Thyroid gland (tissue), 4 donors: ENCODE measurements at regions not wholly inside any gene's neighbourhood (a gene's known extent, or its start where the extent isn't known, plus 50 kb on each side); places are given as distances from the start of the nearest gene placed in this dataset.

Experiments
- DNase-seq, 2 donors: peaks; one replicate each; pipeline ENCODE4 v3.0.0-alpha.2; 2019
- H3K27ac ChIP-seq, 3 donors: fragments of 200-600 bp; sonication (generic); 1 replicate in 2 of 3; 2 replicates in 1 of 3; pipeline ENCODE4 v1.5.1; 2016 to 2019; ENCODE audit warnings: mild to moderate bottlenecking in 1 of 3, moderate library complexity in 1 of 3
- H3K27me3 ChIP-seq: fragments of 200-600 bp; sonication (generic); one replicate; pipeline ENCODE4 v1.5.1; 2019
- H3K36me3 ChIP-seq, 2 donors: fragments of 200-600 bp; sonication (generic); one replicate each; pipeline ENCODE4 v1.5.1; 2016 to 2019
- H3K4me1 ChIP-seq, 2 donors: fragments of 200-600 bp; sonication (generic); one replicate each; pipeline ENCODE4 v1.5.1; 2017 to 2019
- H3K4me3 ChIP-seq, 3 donors: fragments of 200-600 bp; sonication (generic); replicated peaks in 1 of 3; 1 replicate in 2 of 3; 2 replicates in 1 of 3; pipeline ENCODE4 v1.5.1; 2016; ENCODE audit warnings: mild to moderate bottlenecking in 1 of 3
- H3K9me3 ChIP-seq: fragments of 200-600 bp; sonication (generic); one replicate; pipeline ENCODE4 v1.5.1; 2017
- CTCF ChIP-seq, 6 experiments: fragments of 200-600 bp in 3 of 6; fragments of 450-650 bp in 3 of 6; sonication (generic) in 3 of 6; IDR thresholded peaks; one replicate each; pipeline ENCODE4 v1.5.1; 2016 to 2019; ENCODE audit warnings: antibody characterized with exemption in 6 of 6, mild to moderate bottlenecking in 2 of 6, inconsistent platforms in 1 of 6, moderate library complexity in 1 of 6
- POLR2A ChIP-seq, 2 donors: fragments of 450-650 bp; IDR thresholded peaks; one replicate each; pipeline ENCODE4 v1.6.1; 2017; ENCODE audit warnings: antibody characterized with exemption in 2 of 2, mild to moderate bottlenecking in 2 of 2, moderate library complexity in 1 of 2
- WGBS, 2 donors: methylation state at CpG; one replicate each; pipeline ENCODE4 v1.1.5; 2017; 5-methylcytosine and 5-hydroxymethylcytosine counted together
- intact Hi-C: fragments of 100-400 bp; cut with DNase I; formaldehyde crosslinking; loops from one replicate; pipeline ENCODE4 v1.15.1; 2023

DNA sequence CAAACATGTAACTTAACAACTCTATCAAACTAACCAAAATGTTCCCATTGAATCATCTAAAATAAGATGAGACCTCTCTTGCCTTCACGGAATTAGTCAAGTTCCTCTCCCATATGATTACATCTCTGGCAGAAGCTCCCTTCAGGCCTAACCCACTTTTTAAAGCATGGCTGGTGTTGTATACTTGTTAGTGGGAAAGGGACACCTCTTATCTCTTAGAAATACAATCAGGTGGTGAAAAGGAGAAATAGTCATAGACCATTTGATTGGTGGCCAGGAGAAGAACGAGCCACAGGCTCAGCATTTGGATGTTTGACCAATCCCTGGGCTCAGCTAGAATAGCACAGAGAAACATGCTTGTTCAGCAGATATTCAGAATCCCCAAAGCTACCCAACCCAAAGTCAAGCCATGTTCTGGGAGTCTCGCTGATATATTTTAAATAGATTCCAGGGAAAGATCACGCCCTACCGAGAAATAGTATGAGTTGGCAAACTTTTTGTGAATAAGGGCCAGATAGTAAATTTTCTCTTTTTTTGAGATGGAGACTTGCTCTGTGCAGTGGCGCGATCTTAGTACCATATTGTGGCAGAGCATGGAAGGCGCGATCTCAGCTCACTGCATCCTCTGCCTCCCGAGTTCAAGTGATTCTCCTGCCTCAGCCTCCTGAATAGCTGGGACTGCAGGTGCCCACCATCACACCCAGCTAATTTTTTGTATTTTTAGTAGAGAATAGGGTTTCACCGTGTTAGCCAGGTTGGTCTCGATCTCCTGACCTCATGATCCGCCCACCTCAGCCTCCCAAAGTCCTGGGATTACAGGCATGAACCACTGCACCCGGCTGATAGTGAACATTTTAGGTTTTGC, 126.3 kb upstream of the MYLIP start:
- H3K27ac ChIP-seq: no peak overlapping the region
- TF ChIP-seq POLR2A (IDR thresholded peaks at IDR 0.05): no peak
- TF ChIP-seq CTCF (IDR thresholded peaks at IDR 0.05): no peak
- H3K4me1 ChIP-seq: no peaks in the 10 kb centered on the region
- WGBS, 2 donors: 95 to 96% methylated on average over 14 of the region's 14 CpGs
- H3K9me3 ChIP-seq: no peaks in the 10 kb centered on the region
- H3K4me3 ChIP-seq: no peak overlapping the region
- intact Hi-C loops: no loop called here
- no peak for DNase-seq
- H3K27me3 ChIP-seq: no peaks in the 10 kb centered on the region
- H3K36me3 ChIP-seq: no peaks in the 10 kb centered on the region

- H3K9me3 ChIP-seq: no peaks in the 10 kb centered on the region
- no peak for TF ChIP-seq POLR2A (IDR thresholded peaks at IDR 0.05)
- no peak for TF ChIP-seq CTCF (IDR thresholded peaks at IDR 0.05)
- DNase-seq: no peak
- H3K27me3 ChIP-seq: no peaks in the 10 kb centered on the region
- intact Hi-C loops: no loop called here
- WGBS, 2 donors: 91 to 97% methylated on average over 5 of the region's 5 CpGs
- H3K36me3 ChIP-seq: no peaks in the 10 kb centered on the region
- no peaks in the 10 kb centered on the region for H3K4me1 ChIP-seq
- no peak overlapping the region for H3K27ac ChIP-seq
- no peak overlapping the region for H3K4me3 ChIP-seq
Observed at GRCh38 chr6:16001158-16001557, 127.7 kb upstream of the MYLIP start.

DNA sequence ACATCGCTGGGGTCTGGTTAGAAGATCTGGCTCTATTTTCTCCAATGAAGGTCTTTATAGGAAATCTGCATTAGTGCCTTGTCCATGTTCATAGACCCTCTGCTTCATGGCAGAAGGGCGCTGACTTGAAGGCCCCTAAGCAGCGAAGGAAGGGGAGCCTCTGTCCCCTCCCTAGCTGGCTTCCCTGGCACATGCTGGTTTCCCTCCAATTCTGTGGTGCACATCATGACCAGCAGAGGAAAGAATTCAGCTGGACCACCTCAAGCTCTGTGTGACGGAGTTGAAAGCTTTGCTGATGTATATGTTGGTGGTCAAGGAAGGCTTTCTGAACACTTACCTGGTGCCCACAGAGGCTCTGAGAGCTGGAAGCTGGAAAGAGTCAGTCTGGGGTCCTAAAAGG, 129.7 kb upstream of the MYLIP start:
- intact Hi-C loops: no loop called here
- H3K4me1 ChIP-seq: no peaks in the 10 kb centered on the region
- TF ChIP-seq CTCF (IDR thresholded peaks at IDR 0.05) (no peak), POLR2A (IDR thresholded peaks at IDR 0.05) (no peak)

DNA sequence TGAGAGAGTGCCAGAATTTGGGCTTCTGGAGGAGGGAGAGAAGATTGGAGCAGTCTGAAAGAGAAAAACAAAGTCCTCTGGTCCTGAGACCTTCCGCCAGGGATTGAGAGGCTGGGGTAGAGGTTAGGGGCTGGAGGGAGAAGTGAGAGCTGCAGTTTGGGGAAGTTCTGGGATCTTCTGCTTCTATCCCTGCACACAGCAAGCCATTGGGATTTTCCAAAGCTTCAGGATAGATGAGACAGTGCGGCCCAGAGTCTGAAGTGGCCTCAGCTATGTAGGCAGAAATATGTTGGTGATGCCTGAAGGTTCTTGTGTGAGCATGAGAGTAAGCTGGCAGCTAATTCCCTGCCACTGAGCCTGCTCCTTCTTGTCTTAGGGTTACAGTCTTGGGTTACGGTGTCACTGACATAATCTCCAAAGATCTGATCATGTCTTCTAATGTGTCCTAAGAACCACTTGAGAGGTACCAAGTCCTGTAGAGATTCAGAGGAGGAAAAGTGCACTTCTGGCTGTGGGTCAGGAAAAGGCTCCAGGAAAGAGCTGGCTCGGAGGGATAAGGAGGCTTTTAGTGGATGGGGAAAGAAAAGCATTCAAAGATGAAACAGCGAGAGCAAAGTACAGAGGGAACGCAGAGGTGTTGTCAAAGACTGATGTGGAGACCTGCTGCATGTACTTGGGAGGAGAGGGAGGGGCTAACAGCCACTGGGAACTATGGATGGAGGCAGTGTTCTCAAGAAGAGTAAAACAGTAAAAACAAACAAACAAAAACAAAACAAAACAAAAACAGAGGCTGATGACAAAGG, 131.1 kb upstream of the MYLIP start:
- 46 to 53% methylated on average over 6 of the region's 6 CpGs for WGBS, 2 donors
- Histone ChIP-seq H3K4me1 (no peaks in the 10 kb centered on the region), H3K9me3 (no peaks in the 10 kb centered on the region), H3K4me3 (no peak overlapping the region), H3K27me3 (no peaks in the 10 kb centered on the region), H3K36me3 (no peaks in the 10 kb centered on the region), H3K27ac (no peak overlapping the region)
- intact Hi-C loops: no loop called here
- no peak for DNase-seq
- TF ChIP-seq POLR2A (IDR thresholded peaks at IDR 0.05): no peak
- no peak for TF ChIP-seq CTCF (IDR thresholded peaks at IDR 0.05)

More for the DNA sequence above, 129.7 kb upstream of the MYLIP start:
- H3K36me3 ChIP-seq: no peaks in the 10 kb centered on the region
- H3K4me3 ChIP-seq: no peak overlapping the region
- H3K27me3 ChIP-seq: no peaks in the 10 kb centered on the region
- no peak for DNase-seq
- H3K9me3 ChIP-seq: no peaks in the 10 kb centered on the region
- H3K27ac ChIP-seq: no peak overlapping the region
- WGBS, 2 donors: 96 to 98% methylated on average over 4 of the region's 4 CpGs

DNA sequence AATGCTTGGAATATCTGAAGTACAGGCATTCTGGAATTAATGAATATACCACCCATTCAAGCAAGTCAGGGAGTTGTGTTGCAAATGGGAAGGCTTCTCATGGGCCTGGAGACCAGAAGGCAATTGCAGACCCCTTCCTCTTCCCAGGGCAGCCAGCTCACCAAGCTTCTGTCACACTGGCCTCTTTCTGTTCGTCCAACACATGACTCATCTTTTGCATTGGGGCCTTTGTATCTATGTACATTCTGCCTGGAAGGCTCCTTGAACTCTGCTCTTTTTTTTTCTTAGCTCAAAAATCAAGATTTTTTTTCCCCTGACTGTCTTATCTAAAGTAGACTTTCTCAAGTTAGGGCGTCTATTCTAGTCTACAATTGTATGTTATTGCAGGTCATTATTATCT, 132.9 kb upstream of the MYLIP start:
- H3K36me3 ChIP-seq: no peaks in the 10 kb centered on the region
- TF ChIP-seq CTCF (IDR thresholded peaks at IDR 0.05) (no peak), POLR2A (IDR thresholded peaks at IDR 0.05) (no peak)
- no peaks in the 10 kb centered on the region for H3K4me1 ChIP-seq
- H3K9me3 ChIP-seq: no peaks in the 10 kb centered on the region
- H3K27me3 ChIP-seq: no peaks in the 10 kb centered on the region
- no peak overlapping the region for H3K4me3 ChIP-seq
- 79 to 80% methylated on average over 2 of the region's 2 CpGs for WGBS, 2 donors
- H3K27ac ChIP-seq: no peak overlapping the region
- intact Hi-C loops: no loop called here
- DNase-seq: no peak
